DND-41 (cell line): ENCODE measurements at regions not wholly inside any gene's neighbourhood (a gene's known extent, or its start where the extent isn't known, plus 50 kb on each side); places are given as distances from the start of the nearest gene placed in this dataset.

Experiments used
- ATAC-seq: fragments of 200-7000 bp; cut with Tn5 transposase; 3 replicates; pipeline ENCODE4 v1.9.1; 2021; ENCODE audit warnings: low read depth; ENCODE audit not compliant: insufficient read depth
- DNase-seq: peaks from one replicate; pipeline ENCODE4 v3.0.0-alpha.2; 2020
- H2AFZ ChIP-seq: 2 replicates; pipeline ENCODE4 v1.6.0; 2012; ENCODE audit warnings: low read depth, low read length
- H3K27ac ChIP-seq: 2 replicates; pipeline ENCODE4 v1.5.1; 2012; ENCODE audit warnings: low read length, inconsistent platforms
- H3K27me3 ChIP-seq: fragments of 200-600 bp; sonication (generic); 2 replicates; pipeline ENCODE4 v1.6.0; 2012; ENCODE audit warnings: low read length, mild to moderate bottlenecking, inconsistent platforms; ENCODE audit not compliant: insufficient read depth, poor library complexity
- H3K36me3 ChIP-seq: 2 replicates; pipeline ENCODE4 v1.5.1; 2012; ENCODE audit warnings: low read length, inconsistent platforms; ENCODE audit not compliant: insufficient read depth
- H3K4me1 ChIP-seq: 2 replicates; pipeline ENCODE4 v1.5.1; 2012; ENCODE audit warnings: mild to moderate bottlenecking, low read length; ENCODE audit not compliant: insufficient read depth
- H3K4me2 ChIP-seq: 2 replicates; pipeline ENCODE4 v1.6.0; 2012; ENCODE audit warnings: mild to moderate bottlenecking, moderate library complexity, low read length, inconsistent platforms; ENCODE audit not compliant: insufficient read depth
- H3K4me3 ChIP-seq, 2 experiments: fragments of 200-600 bp in 1 of 2; shearing (Covaris generic) in 1 of 2; 2 replicates each; pipeline ENCODE4 v1.5.1; 2012 to 2016; ENCODE audit warnings: inconsistent platforms in 2 of 2, low read length in 2 of 2, mild to moderate bottlenecking in 2 of 2, low read depth in 1 of 2, moderate library complexity in 1 of 2
- H3K79me2 ChIP-seq: 2 replicates; pipeline ENCODE4 v1.6.0; 2012; ENCODE audit warnings: low read length, inconsistent platforms; ENCODE audit not compliant: insufficient read depth
- H3K9ac ChIP-seq: 2 replicates; pipeline ENCODE4 v1.6.0; 2012; ENCODE audit warnings: low read depth, mild to moderate bottlenecking, inconsistent platforms, low read length, moderate library complexity
- H3K9me3 ChIP-seq: 2 replicates; pipeline ENCODE4 v1.5.1; 2012; ENCODE audit warnings: low read length, moderate library complexity, mild to moderate bottlenecking, inconsistent platforms; ENCODE audit not compliant: insufficient read depth, severe bottlenecking
- H4K20me1 ChIP-seq: 2 replicates; pipeline ENCODE4 v1.6.0; 2012; ENCODE audit warnings: low read length; ENCODE audit not compliant: insufficient read depth
- EZH2 ChIP-seq: IDR thresholded peaks from 3 replicates; pipeline ENCODE4 v1.6.1; 2012; ENCODE audit warnings: borderline replicate concordance, low read depth, mild to moderate bottlenecking, moderate library complexity, low read length, inconsistent platforms; ENCODE audit not compliant: severe bottlenecking
- TF ChIP-seq, protein P1 (sequence below): IDR thresholded peaks from 2 replicates; pipeline ENCODE4 v1.5.1; 2012; ENCODE audit warnings: borderline replicate concordance, low read length, moderate library complexity, mild to moderate bottlenecking; ENCODE audit not compliant: poor library complexity, severe bottlenecking; ENCODE audit errors: extremely low read depth

DNA sequence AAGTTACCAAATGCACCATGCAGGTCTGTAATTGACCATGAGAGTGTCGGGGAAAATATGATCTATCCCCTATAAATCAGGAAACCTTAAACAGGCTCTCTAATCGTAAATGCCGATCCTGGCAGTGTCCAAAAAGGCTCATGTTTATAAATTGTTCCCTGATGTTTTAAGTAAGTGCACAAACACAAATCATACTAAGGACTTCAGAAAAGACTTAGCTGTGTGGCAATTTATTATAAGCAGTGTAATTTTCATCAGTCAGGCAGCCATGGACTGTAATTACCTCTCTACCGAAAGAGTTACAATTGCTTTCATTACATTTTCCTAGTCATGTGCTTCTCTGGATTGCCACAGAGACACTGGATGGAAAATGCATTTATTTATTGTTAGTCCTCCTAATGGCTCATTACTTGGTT lies 73.4 kb upstream of the COX10 start:
- H4K20me1 ChIP-seq = no peaks in the 10 kb centered on the region
- H3K4me2 ChIP-seq = no peak overlapping the region
- no peak for DNase-seq
- H3K27ac ChIP-seq = no peak overlapping the region
- TF ChIP-seq, protein P1, sequence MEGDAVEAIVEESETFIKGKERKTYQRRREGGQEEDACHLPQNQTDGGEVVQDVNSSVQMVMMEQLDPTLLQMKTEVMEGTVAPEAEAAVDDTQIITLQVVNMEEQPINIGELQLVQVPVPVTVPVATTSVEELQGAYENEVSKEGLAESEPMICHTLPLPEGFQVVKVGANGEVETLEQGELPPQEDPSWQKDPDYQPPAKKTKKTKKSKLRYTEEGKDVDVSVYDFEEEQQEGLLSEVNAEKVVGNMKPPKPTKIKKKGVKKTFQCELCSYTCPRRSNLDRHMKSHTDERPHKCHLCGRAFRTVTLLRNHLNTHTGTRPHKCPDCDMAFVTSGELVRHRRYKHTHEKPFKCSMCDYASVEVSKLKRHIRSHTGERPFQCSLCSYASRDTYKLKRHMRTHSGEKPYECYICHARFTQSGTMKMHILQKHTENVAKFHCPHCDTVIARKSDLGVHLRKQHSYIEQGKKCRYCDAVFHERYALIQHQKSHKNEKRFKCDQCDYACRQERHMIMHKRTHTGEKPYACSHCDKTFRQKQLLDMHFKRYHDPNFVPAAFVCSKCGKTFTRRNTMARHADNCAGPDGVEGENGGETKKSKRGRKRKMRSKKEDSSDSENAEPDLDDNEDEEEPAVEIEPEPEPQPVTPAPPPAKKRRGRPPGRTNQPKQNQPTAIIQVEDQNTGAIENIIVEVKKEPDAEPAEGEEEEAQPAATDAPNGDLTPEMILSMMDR = no peak
- TF ChIP-seq EZH2 = no peak
- no peak for ATAC-seq
- no peaks in the 10 kb centered on the region for H3K9me3 ChIP-seq
- H3K36me3 ChIP-seq = no peaks in the 10 kb centered on the region
- H3K4me3 ChIP-seq = no peak overlapping the region
- H3K4me1 ChIP-seq = no peaks in the 10 kb centered on the region
- H3K27me3 ChIP-seq = no peaks in the 10 kb centered on the region
- H3K9ac ChIP-seq = no peak overlapping the region
- H2AFZ ChIP-seq = no peak overlapping the region
- H3K79me2 ChIP-seq = no peaks in the 10 kb centered on the region

DNA sequence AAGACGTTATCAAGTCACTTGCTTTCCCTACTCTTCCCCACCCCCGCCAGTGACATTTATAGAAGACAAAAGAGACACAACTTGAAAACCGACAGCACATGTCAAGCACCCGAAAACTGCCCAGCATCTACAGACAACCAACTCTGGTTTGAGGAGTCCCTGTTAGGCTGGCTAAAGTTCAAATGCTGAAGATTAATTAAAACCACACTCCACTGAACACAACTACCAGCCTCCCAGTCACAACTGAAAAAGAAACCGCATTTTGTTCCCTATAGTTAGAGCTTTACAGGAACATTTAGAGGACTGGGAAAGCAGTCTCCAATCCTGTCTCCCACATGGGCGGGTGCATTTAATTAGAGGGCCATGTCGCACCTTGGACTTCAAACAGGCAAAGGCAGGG lies 73.0 kb upstream of the COX10 start:
- Histone ChIP-seq H3K36me3 (no peaks in the 10 kb centered on the region), H3K27ac (no peak overlapping the region), H3K4me2 (no peak overlapping the region), H3K4me3 (no peak overlapping the region), H3K4me1 (no peaks in the 10 kb centered on the region), H3K79me2 (no peaks in the 10 kb centered on the region), H3K9ac (no peak overlapping the region), H4K20me1 (no peaks in the 10 kb centered on the region), H3K27me3 (no peaks in the 10 kb centered on the region), H2AFZ (no peak overlapping the region), H3K9me3 (no peaks in the 10 kb centered on the region)
- TF ChIP-seq, protein P1 = no peak
- no peak for TF ChIP-seq EZH2
- DNase-seq (no peak), ATAC-seq (no peak)

DNA sequence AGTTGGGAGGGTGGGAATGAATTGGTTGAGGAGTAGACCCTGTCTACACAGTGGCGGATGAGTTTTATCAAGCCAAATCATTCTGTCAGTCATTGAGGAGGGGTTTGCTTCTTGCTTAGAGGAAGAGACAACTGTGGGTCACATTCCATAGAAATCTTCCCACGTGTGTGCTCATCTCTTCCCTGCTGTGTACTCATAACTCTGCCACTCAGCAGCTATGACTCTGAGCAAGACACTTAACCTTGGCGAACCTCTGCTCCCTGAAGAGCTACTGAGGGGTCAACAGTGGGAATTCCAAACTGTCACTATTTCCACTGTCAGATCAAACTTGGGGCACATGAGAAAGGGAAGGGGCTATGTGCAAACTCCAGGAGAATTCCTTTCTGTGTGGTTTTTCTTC lies 72.6 kb upstream of the COX10 start:
- H3K4me2 ChIP-seq = no peak overlapping the region
- no peaks in the 10 kb centered on the region for H4K20me1 ChIP-seq
- no peak overlapping the region for H3K4me3 ChIP-seq
- no peak for ATAC-seq
- no peak for DNase-seq
- no peaks in the 10 kb centered on the region for H3K4me1 ChIP-seq
- H3K9ac ChIP-seq = no peak overlapping the region
- no peaks in the 10 kb centered on the region for H3K9me3 ChIP-seq
- no peak overlapping the region for H2AFZ ChIP-seq
- TF ChIP-seq, protein P1 = no peak
- H3K79me2 ChIP-seq = no peaks in the 10 kb centered on the region
- no peak overlapping the region for H3K27ac ChIP-seq
- H3K27me3 ChIP-seq = no peaks in the 10 kb centered on the region
- H3K36me3 ChIP-seq = no peaks in the 10 kb centered on the region
